ENCODE measurements at regions not wholly inside any gene's neighbourhood (a gene's known extent, or its start where the extent isn't known, plus 50 kb on each side); places are given as distances from the start of the nearest gene placed in this dataset.

- DNase-seq (ENCODE audit: low read depth) = no peak
Measured at GRCh38 chr12:79534029-79534867, 156.5 kb downstream of the PAWR start.

- DNase-seq (ENCODE audit: low read depth) = no peak
Measured at GRCh38 chr12:79532907-79533288, 157.9 kb downstream of the PAWR start.

GRCh38 chr12:79531518-79531917 is 159.2 kb downstream of the PAWR start:
- peak; percentile 34 for DNase-seq (ENCODE audit: low read depth)

- no peak for DNase-seq (ENCODE audit: low read depth)
Measured at GRCh38 chr12:79527473-79527872, 163.3 kb downstream of the PAWR start.

- no peak for DNase-seq (ENCODE audit: low read depth)
Measured at GRCh38 chr12:79525357-79525756, 165.4 kb downstream of the PAWR start.

GRCh38 chr12:79524507-79525148 is 166.1 kb downstream of the PAWR start:
- DNase-seq (ENCODE audit: low read depth) = no peak

- no peak for DNase-seq (ENCODE audit: low read depth)
Measured at GRCh38 chr12:79522989-79523386, 167.8 kb downstream of the PAWR start.

GRCh38 chr12:79522257-79522988 is 168.3 kb downstream of the PAWR start:
- DNase-seq (ENCODE audit: low read depth) = no peak

GRCh38 chr12:79521576-79521975 is 169.2 kb downstream of the PAWR start:
- DNase-seq (ENCODE audit: low read depth) = peak; percentile 15

GRCh38 chr12:79517363-79517762 is 173.4 kb downstream of the PAWR start:
- no peak for DNase-seq (ENCODE audit: low read depth)

- DNase-seq (ENCODE audit: low read depth) = no peak
Measured at GRCh38 chr12:79515530-79515935, 175.2 kb downstream of the PAWR start.

- DNase-seq (ENCODE audit: low read depth) = peak; percentile 33
Measured at GRCh38 chr12:79514730-79515529, 175.8 kb downstream of the PAWR start.

- no peak for DNase-seq (ENCODE audit: low read depth)
Measured at GRCh38 chr12:79512068-79512467, 178.7 kb downstream of the PAWR start.

- DNase-seq (ENCODE audit: low read depth) = no peak
Measured at GRCh38 chr12:79508622-79509021, 182.1 kb downstream of the PAWR start.
